ENCODE measurements at regions not wholly inside any gene's neighbourhood (a gene's known extent, or its start where the extent isn't known, plus 50 kb on each side); places are given as distances from the start of the nearest gene placed in this dataset.

- no peaks in the 10 kb centered on the region for H3K36me3 ChIP-seq (replicated peaks in 1 of 2; ENCODE audit: control insufficient read depth in 1 of 2, insufficient read depth in 2 of 2, low read length in 1 of 2)
- no peaks in the 10 kb centered on the region for H3K9me3 ChIP-seq
- TF ChIP-seq PBX3 (IDR thresholded peaks at IDR 0.05) (no peak), RAD21 (IDR thresholded peaks at IDR 0.05; ENCODE audit: low read length) (peak; percentile 44; the same call in 1 of the 2 replicates)
- H3K9me2 ChIP-seq, result no peaks in the 10 kb centered on the region
- H3K27me3 ChIP-seq (ENCODE audit: insufficient read depth), result no peaks in the 10 kb centered on the region
- H3K4me3 ChIP-seq (ENCODE audit: low read depth in 2 of 2, low read length in 1 of 2), result no peak overlapping the region
- no peak overlapping the region for H3K9ac ChIP-seq
- 5% methylated on average over 1 of the region's 1 CpG for WGBS (ENCODE audit: low lambda C conversion rate)
- no peaks in the 10 kb centered on the region for H3K4me1 ChIP-seq (ENCODE audit: control insufficient read depth in 1 of 2, insufficient read depth in 2 of 2, low read depth in 1 of 2, low read length in 1 of 2)
- no peak overlapping the region for H3K27ac ChIP-seq (ENCODE audit: low read depth in 2 of 2, low read length in 1 of 2)
- no peak overlapping the region for H2AFZ ChIP-seq (ENCODE audit: low read depth)
- no peak overlapping the region for H3K4me2 ChIP-seq
- ChIA-PET POLR2A (no interaction called here), CTCF (interaction anchor here (0.6 to 1.3 kb wide), 3 partner anchors 25 to 731 kb away, joined by 3 to 6 read pairs (median 3); no protein-coding TSS in a partner anchor)
- H3F3A ChIP-seq (replicated peaks; ENCODE audit: insufficient read depth), result no peaks in the 10 kb centered on the region
- H3K79me2 ChIP-seq (ENCODE audit: insufficient read depth), result no peaks in the 10 kb centered on the region
- no peaks in the 10 kb centered on the region for H4K20me1 ChIP-seq (ENCODE audit: insufficient read depth)
- no peak for DNase-seq
These were observed 736.4 kb upstream of the LRFN5 start for GRCh38 chr14:40870252-40870651.

- H3K4me3 ChIP-seq (ENCODE audit: low read depth in 2 of 2, low read length in 1 of 2), result no peak overlapping the region
- TF ChIP-seq USF1 (IDR thresholded peaks at IDR 0.05; ENCODE audit: borderline replicate concordance, low read depth) (no peak), GATA2 (CRISPR knock-in tag; IDR thresholded peaks at IDR 0.05) (no peak), NFIC (IDR thresholded peaks at IDR 0.05; ENCODE audit: borderline replicate concordance) (no peak), SIN3A (IDR thresholded peaks at IDR 0.05; ENCODE audit: borderline replicate concordance, low read depth, low read length) (no peak), ELF1 (IDR thresholded peaks at IDR 0.05) (no peak), TCF12 (IDR thresholded peaks at IDR 0.05) (no peak), NRF1 (IDR thresholded peaks at IDR 0.05; ENCODE audit: low read depth, low read length) (no peak)
- no peak overlapping the region for H3K9ac ChIP-seq
- ChIA-PET POLR2A (no interaction called here), CTCF (no interaction called here)
- H3K27ac ChIP-seq (ENCODE audit: low read depth in 2 of 2, low read length in 1 of 2), result no peak overlapping the region
- no peaks in the 10 kb centered on the region for H3K9me3 ChIP-seq
- no peaks in the 10 kb centered on the region for H3F3A ChIP-seq (replicated peaks; ENCODE audit: insufficient read depth)
- H3K4me1 ChIP-seq (ENCODE audit: control insufficient read depth in 1 of 2, insufficient read depth in 2 of 2, low read depth in 1 of 2, low read length in 1 of 2), result no peaks in the 10 kb centered on the region
- H4K20me1 ChIP-seq (ENCODE audit: insufficient read depth), result no peaks in the 10 kb centered on the region
- H2AFZ ChIP-seq (ENCODE audit: low read depth), result no peak overlapping the region
- no peaks in the 10 kb centered on the region for H3K27me3 ChIP-seq (ENCODE audit: insufficient read depth)
- H3K4me2 ChIP-seq, result no peak overlapping the region
- no peaks in the 10 kb centered on the region for H3K9me2 ChIP-seq
- WGBS (ENCODE audit: low lambda C conversion rate), result no CpG with 5 or more reads among the region's 1 CpG
- H3K79me2 ChIP-seq (ENCODE audit: insufficient read depth), result no peaks in the 10 kb centered on the region
- DNase-seq, result no peak
- H3K36me3 ChIP-seq (replicated peaks in 1 of 2; ENCODE audit: control insufficient read depth in 1 of 2, insufficient read depth in 2 of 2, low read length in 1 of 2), result no peaks in the 10 kb centered on the region
These were observed 747.6 kb upstream of the LRFN5 start for GRCh38 chr14:40859055-40859454.

GRCh38 chr14:40855343-40855742 is 751.3 kb upstream of the LRFN5 start:
- ChIA-PET POLR2A (no interaction called here), CTCF (no interaction called here)
- no peaks in the 10 kb centered on the region for H4K20me1 ChIP-seq (ENCODE audit: insufficient read depth)
- no peak overlapping the region for H2AFZ ChIP-seq (ENCODE audit: low read depth)
- no peaks in the 10 kb centered on the region for H3K4me1 ChIP-seq (ENCODE audit: control insufficient read depth in 1 of 2, insufficient read depth in 2 of 2, low read depth in 1 of 2, low read length in 1 of 2)
- no peaks in the 10 kb centered on the region for H3K27me3 ChIP-seq (ENCODE audit: insufficient read depth)
- no peak overlapping the region for H3K4me3 ChIP-seq (ENCODE audit: low read depth in 2 of 2, low read length in 1 of 2)
- H3K9me3 ChIP-seq, result no peaks in the 10 kb centered on the region
- no peaks in the 10 kb centered on the region for H3K79me2 ChIP-seq (ENCODE audit: insufficient read depth)
- no peak for DNase-seq
- H3K4me2 ChIP-seq, result no peak overlapping the region
- no peaks in the 10 kb centered on the region for H3K36me3 ChIP-seq (replicated peaks in 1 of 2; ENCODE audit: control insufficient read depth in 1 of 2, insufficient read depth in 2 of 2, low read length in 1 of 2)
- H3K9ac ChIP-seq, result no peak overlapping the region
- WGBS (ENCODE audit: low lambda C conversion rate), result 10% methylated on average over 6 of the region's 6 CpGs
- no peaks in the 10 kb centered on the region for H3F3A ChIP-seq (replicated peaks; ENCODE audit: insufficient read depth)
- no peak overlapping the region for H3K27ac ChIP-seq (ENCODE audit: low read depth in 2 of 2, low read length in 1 of 2)
- TF ChIP-seq NRF1 (IDR thresholded peaks at IDR 0.05; ENCODE audit: low read depth, low read length), result no peak
- TF ChIP-seq IRF3 (IDR thresholded peaks at IDR 0.05; ENCODE audit: low read depth, low read length), result no peak
- no peak for TF ChIP-seq GABPA (IDR thresholded peaks at IDR 0.05; ENCODE audit: low read depth)
- TF ChIP-seq CHD2 (IDR thresholded peaks at IDR 0.05; ENCODE audit: low read length, partially characterized antibody), result no peak
- TF ChIP-seq EZH2phosphoT487 (IDR thresholded peaks at IDR 0.05; ENCODE audit: borderline replicate concordance, low read depth), result no peak
- TF ChIP-seq YY1 (IDR thresholded peaks at IDR 0.05; ENCODE audit: low read depth), result no peak
- TF ChIP-seq JUND (IDR thresholded peaks at IDR 0.05), result no peak
- no peak for TF ChIP-seq MAX (IDR thresholded peaks at IDR 0.05; ENCODE audit: low read depth)
- no peak for TF ChIP-seq RCOR1 (IDR thresholded peaks at IDR 0.05; ENCODE audit: low read length)
- no peak for TF ChIP-seq RXRA (IDR thresholded peaks at IDR 0.05; ENCODE audit: borderline replicate concordance, low read depth)
- no peak for TF ChIP-seq TEAD4 (IDR thresholded peaks at IDR 0.05; ENCODE audit: borderline replicate concordance, insufficient read depth)
- no peak for TF ChIP-seq POLR2AphosphoS5 (IDR thresholded peaks at IDR 0.05; ENCODE audit: low read depth, low read length)
- no peak for TF ChIP-seq NFIC (IDR thresholded peaks at IDR 0.05; ENCODE audit: borderline replicate concordance)
- TF ChIP-seq CTCF (IDR thresholded peaks at IDR 0.05), result no peak
- no peaks in the 10 kb centered on the region for H3K9me2 ChIP-seq
